HG03521 (cell line): ENCODE measurements at regions not wholly inside any gene's neighbourhood (a gene's known extent, or its start where the extent isn't known, plus 50 kb on each side); places are given as distances from the start of the nearest gene placed in this dataset.
"Not testable (repeated sequence)": the region's sequence is repeated elsewhere in the genome, so short reads cannot be mapped to it uniquely, and the experiment has no call there.

Experiments
- ATAC-seq: cut with Tn5 transposase; IDR thresholded peaks from one replicate; pipeline ENCODE4 v1.9.1; 2021; ENCODE audit warnings: mild to moderate bottlenecking, moderate library complexity; ENCODE audit not compliant: unreplicated experiment

DNA sequence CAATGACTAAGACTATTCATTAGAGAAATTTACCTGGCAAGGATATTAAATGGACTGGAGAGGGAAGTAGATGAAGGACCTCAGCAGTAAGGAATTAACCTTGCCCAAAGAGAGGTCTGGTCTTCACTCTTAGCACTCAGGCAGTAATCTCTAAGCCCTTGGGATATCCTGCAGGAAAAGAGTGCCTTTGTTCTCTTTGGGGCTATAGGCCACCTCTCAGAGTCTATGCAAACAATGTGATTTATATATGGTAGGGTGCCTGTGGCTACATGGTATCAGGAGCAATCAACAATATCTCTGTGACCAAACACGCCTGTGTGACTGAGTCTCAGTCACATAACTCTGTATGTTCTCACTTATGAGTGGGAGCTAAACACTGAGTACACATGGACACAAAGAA lies 154.7 kb upstream of the CDK1 start:
- ATAC-seq = no peak

DNA sequence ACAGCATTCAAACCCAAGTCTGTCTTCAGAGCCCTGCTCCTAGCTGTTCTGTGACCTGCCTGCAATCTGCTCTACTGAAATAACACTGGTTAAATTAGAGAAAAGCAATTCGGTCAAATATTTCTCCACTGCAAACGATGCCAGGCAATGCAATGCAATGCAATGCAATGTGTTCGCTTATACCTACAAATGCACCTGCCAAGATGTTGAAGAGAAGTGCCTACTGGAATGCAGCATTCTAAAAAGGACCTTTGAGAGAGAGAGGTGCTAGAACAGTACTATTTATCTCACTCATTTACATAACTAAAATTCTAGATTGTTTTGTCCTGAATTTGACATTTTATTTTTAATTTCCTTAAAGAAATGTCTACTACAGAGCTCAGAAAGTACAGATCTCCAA lies 157.3 kb upstream of the CDK1 start:
- no peak for ATAC-seq

DNA sequence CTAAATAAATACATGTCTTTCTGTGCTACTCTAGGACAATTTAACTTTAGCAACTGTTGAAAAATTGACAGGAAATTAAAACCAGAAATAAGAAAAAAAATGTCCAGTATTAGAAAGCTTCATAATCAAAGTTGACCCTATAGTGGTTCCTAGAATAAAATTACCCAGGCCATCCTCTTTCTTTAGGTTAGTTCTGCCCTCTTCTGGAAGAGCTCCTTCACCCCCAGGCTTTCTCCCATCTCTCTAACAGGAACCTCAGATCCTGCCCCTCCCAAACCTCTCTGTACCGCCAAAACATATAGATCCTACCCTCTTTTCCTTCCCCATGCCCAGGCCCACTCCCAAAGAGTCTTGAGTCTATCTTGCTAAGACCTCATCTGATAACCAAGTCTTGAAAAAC lies 159.4 kb upstream of the CDK1 start:
- ATAC-seq = no peak

DNA sequence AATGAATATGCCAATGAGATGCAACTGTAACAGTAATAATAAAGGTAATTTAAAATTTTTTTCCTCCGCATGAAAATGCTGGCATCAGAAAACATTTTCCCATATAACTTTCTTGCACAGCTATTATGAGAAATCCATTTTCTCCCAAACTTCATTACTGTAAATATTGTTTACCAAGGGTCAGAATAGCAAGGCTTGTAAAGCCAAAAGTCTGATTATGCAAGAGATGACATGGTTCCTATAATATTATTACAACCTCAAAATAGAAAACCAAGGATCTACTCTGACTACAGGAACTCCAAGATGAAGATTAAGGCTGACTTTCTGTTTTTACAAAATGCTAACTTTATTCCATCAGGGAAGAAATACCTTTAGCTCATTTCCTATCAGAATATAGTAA lies 162.7 kb upstream of the CDK1 start:
- no peak for ATAC-seq

DNA sequence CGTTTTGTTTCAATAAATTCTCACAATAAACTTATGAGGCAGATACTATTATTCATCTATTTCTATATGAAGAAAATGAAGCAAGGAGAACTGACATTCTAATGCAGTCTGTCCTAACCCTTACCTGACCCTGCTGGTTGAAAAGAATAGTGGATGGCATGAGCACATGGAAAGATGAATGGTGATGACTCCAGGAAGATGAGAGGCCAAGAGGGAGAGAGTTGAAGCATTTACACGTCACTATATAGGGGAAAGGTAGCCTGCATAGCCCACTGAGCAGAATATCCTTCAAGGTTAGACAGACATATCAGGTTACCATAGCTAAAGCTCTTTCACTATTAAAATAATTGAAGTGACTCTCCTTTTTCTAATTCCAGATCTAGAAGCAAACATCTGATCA lies 163.9 kb upstream of the CDK1 start:
- ATAC-seq = no peak

DNA sequence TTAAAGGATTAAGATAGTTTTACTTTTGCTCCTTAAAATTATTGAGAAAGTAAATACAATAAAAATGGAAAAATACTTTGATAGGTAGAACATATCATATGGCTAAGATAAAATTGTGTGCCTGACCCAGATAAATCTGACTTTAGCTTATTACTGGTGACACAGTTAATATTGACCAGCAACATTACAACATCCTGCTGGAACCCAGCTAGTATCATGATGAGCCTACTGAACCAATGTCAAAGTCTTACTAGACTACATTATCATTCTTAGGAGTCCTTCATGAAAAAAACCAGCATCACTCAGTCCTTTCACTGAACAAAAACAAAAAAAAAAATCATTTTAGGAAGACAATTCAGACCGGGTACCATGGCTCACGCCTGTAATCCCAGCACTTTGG lies 164.8 kb upstream of the CDK1 start:
- no peak for ATAC-seq

DNA sequence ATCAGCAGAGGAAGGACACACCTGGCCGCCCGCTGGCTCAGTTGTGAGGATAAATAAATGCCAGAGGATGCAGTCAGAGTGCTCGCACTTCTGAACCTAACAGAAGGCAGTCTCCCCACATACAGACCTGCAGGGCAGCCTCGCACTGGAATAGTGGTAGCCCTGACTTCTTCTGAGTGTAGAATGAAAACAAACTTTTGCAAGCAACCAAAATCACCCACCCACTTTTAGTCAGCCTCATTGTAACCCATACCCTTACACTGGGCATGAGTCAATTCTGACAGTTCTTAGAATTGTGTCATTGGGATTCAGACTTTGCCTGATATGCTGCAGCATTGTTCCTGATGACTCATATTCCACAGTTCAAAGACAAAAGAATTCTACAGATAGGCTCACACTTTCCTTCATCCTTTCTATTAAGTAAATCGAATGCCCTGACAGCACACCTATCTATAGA lies 167.0 kb upstream of the CDK1 start:
- ATAC-seq = no peak

DNA sequence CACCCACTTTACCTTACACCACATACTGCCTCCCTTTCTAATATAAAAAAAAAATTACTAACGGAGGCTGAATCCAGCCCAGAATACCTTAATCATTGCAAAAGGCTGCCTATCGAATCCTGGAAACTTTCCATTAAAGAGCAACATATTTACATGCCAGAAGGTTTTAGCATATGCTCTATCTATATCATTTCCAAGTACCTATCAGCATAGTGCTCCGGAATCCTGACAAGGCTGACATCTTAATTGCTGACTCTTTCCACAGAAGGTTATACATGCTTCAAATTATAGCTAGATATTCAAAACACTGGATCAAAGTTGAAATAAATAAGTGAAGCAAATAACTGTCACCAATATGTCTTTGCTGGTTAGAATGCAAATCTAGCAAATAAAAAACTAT lies 170.9 kb upstream of the CDK1 start:
- ATAC-seq = no peak

DNA sequence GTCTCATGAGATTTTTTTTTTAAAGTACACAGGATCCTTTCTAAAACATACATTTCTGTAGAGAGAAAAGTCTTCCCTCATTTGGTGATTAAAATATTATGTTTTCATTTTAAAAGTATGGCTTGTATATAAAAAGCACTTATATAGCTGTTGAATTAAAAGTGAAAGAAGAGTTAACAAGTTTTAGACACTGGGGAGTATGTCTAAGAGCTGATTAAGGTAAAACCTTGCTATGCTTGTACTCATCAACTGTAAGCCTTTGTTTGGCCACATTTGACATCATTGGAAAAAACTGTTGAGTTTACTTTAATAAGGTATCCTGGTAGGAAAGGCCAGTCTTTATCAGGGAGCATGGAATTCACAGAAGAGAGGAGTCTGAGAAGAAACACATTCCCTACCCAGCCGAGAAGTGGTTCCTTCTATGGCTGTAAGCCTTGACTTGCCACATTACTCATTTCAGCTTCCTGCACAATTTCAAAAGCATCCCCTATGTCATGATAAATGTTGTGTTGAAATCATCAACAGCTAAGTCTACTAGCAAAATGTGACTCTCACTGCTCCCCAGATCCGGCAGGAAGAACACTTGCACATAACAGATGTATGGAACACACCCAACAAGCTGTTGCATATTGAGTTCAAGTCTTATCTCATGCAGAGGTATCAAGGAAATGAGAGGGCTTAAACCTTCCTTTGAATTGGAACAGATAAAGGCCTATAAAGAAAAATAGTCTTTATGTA lies 171.8 kb upstream of the CDK1 start:
- ATAC-seq = no peak

DNA sequence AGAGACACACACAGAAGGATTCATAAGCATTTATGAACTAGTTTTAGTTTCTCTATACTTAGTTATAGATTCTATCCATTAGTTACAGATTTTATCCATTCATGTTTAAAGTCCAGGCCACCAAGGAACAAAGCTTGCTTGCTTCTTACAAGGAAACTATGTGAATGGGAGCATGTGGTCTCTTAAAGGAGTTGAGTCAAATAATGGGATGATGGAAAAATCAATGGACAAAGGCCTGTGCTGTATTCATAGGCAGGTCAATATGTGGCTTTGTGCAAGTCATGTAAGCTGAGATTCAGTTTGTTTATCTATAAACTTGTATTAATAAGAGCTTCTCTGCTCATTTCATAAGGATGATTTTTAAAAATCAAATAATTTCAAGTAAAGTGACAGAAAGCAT lies 172.8 kb upstream of the CDK1 start:
- no peak for ATAC-seq

DNA sequence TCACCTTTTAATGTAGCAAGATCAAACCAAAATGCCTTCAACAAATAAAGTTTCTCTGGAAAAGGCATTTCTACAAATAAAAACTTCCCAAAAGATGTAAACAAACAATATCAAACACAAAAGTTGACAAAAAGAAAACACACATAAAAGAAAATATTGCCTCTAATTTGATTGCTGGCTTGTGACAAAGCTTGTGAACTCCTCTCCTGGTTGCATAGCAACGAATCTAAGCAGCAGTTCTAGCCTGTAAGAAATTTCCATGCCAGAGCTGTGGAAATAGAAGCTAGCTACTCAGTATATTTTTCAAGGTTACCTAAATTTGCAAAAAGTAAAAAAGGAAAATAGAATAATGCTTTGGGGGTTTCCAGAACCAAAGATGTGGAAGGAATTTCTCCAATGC lies 173.9 kb upstream of the CDK1 start:
- ATAC-seq = no peak

DNA sequence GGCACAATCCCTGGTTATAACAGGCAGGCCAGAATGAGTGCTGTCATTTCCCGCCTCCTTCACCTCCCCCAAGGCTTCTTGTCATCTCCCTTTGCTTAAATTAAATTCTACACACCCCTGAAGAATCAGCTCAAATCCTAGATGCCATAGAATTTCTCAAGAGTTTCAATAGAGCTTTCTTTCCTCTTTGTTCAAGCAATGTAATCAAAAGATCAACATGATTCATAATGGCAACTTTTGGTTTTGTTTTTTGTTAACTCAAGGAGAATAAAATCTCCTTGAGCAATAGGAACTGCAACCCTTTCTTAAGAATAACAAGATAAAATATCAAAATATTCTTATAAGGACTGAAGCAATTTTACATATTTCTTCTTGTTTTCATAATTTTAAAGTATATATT lies 180.8 kb upstream of the CDK1 start:
- no peak for ATAC-seq

DNA sequence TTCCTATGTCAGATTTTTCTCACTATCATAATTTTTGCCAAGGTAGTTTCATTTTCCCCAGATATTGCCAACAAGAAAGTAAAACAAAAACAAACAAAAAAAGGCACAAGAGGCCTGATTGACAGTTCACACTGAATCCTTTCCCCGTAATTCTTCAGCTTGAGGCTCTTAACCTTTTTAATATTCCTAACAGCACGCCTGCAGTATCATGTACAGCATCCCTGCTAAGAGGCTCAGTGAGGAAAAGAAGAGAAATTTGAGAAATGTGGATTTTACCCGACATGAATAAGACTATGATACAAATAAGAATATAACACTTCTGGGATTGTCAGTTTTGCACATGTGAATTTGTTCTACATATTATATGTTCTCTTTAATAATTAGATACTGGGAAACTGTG lies 182.4 kb upstream of the CDK1 start:
- ATAC-seq = no peak

DNA sequence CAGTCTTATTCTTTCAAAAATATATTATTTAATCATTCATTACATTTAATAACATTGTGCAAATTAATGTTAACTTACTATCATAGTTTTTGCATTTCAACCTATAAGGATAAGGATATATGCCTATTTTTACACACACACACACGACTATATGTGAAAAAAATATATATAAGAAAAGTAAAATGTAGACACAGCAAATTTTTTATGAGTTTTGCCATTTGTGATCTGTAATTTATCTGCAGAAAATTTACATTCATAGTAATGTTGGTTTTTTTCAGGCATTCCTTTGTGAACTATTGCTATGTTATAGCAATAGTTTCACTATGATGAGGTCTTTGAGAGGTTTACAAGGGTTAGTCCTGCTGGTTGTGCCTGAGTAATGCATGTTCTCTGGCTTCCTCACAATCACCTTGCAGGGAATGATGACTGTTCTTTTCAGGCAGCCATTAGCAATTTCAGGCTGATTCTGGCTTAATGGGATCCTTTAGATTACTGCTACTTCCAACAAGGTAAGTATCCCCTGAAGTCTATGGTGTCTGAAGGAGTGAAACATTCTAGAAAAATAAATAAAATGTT lies 183.7 kb upstream of the CDK1 start:
- ATAC-seq = peak; percentile 62

DNA sequence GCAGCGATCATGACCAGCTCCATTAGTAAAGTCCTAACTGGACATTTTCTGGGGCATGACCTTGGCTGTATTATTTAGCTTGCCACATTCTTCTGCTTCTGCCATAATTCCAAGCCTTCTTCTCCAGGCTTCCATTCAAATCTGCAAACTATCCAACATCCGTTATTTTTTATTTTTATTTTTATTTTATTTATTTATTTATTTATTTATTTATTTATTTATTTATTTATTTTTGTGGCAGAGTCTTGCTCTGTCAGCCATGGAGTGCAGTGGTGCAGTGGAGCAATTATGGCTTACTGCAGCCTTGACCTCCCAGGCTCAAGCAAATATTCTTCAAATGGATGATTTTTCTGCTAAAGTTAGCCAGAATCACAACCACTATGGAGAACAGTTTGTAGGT lies 187.2 kb upstream of the CDK1 start:
- ATAC-seq = no peak

DNA sequence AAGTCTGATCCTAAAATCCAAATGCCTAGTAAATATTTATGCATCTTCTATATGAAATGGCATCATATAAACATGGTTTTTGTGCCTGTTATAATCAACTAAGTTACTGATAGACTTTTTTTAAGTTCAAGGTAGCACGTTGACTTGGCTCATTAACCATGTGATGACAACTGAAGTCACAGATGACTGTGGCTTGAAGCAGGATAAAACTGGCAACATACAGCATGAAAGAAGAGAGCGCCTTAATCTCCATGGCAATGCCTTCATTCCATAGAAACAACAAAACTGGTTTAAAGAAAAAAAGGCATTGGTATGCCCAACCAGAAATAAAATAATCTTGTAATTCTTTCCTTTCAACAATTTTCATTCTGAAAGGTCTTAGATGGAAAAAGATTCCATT lies 188.9 kb upstream of the CDK1 start:
- no peak for ATAC-seq

DNA sequence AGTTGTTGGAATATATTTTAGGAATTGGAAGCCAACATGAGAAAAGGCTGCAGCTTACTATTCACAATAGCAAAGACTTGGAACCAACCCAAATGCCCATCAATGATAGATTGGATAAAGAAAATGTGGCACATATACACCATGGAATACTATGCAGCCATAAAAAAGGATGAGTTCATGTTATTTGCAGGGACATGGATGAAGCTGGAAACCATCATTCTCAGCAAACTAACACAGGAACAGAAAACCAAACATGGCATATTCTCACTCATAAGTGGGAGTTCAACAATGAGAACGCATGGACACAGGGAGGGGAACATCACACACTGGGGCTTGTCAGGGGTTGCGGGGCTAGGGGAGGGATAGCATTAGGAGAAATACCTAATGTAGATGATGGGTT lies 192.1 kb upstream of the ANK3 start:
- not testable (repeated sequence) for ATAC-seq

DNA sequence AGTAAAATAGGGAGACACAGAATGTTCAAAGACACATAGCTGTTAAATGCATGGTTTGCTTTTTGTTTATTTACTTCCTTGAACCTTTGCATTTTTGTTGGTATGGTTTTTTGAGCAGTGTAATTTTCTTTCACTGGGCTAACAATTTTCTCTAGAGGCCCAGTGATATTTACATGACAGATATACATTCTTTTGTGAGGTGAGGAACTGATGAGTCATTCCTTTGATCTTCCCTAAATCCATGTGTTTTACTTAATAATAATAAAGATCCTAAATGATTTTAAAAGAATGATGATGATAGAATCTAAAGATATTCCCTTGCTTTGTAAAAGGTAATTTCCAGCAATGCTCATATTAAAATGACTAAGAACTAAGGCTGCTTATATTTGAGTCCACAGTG lies 188.5 kb upstream of the ANK3 start:
- no peak for ATAC-seq

DNA sequence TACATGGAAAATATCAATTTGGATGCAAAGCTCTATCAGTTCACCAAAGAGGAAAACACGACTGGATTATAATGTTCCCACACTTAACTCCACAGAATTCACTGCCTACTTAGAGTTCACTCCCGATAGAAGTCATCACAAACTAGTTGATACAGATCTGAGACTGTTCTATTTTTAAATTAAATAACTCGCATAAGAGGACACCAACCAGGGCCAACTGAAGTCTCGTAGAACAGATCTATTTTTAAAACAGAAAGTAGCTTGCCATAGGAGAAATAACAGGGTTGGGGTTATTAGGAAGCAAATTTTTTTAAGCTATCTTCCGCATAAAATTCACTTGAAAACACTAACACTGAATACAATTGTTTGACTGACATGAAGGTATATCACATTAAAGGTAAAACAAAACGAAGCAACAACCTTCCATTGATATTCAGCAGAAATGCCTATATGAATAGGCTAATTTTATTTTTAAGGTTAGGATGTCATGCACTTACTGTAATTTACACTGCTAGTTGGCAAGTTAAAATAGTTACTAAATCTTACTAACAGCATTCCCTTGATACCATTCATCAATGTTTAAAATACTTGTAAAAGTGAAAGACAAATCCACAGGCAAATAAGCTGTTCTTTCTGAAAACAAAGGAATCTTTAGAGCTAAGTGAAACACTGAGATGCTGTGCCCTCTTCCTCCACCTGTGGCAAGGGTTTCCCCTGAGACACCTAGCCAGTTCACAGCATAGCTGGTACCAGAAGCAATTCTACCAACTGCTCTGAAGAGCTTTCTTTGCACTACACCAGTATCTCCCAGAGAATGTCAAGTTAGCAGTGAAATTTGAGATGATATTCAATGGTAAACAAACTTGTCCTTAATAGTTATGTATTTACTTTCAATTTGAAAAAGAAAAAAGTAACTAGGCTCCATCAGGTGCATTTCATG lies 186.7 kb upstream of the ANK3 start:
- no peak for ATAC-seq

DNA sequence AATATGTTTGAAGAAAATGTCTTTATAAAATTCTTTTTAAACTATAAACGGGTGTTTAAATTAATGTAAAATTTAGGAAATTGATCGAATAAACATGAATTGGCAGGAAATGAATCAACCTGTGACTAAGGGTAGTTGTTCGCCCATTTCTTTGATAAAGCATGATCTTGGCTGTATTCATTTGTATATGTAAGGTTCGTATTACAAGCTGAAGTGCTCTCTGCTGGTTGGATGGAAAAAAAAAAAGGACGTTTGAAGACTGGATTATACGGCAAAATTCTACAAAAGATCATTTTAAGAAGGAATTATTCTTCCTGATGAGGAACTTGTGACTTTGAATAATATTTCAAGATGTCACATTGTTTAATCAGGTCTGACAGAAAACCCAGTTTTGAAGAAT lies 185.4 kb upstream of the ANK3 start:
- ATAC-seq = no peak

DNA sequence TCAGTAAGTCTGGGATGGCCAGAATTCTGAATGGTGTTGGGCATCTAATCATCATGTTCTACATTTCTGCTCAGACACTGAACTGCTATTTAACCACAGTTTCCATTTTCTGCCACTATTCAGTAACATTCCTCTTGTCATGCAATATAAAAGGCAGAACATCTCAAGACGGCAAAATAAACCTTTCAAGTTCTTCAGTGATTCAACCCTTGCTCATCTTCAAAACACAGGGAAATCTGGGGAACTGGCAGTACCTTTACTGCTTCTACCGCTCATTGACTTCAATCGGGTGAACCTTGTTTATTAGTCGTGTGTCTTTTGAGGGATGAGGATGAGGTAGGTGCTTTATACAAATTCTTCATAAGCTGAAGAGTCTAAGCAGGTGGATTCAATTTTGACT lies 184.7 kb upstream of the ANK3 start:
- ATAC-seq = no peak

DNA sequence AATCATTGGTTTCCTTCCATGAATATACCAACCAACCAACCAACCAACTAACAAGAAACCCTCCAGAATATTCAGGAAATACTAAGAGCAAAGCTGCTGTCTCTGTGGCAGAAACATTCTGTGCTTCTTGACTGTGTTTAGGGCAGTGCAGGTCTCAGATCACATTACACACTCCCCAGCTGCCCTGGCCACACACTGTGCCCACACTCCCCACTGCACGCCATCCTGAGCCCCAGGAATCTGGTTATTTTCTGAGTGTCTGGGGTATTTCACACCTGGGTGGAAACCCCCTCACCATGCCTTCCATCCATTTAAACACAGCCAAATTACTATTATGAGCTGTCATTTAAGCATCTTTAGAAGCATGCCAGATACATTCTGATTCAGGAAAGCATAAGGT lies 183.7 kb upstream of the ANK3 start:
- ATAC-seq = peak; percentile 52
